ENCODE measurements at regions not wholly inside any gene's neighbourhood (a gene's known extent, or its start where the extent isn't known, plus 50 kb on each side); places are given as distances from the start of the nearest gene placed in this dataset.
"Not testable (repeated sequence)": the region's sequence is repeated elsewhere in the genome, so short reads cannot be mapped to it uniquely, and the experiment has no call there.

GRCh38 chr7:20906801-20907453 is 120.2 kb upstream of the SP8 start:
- Histone ChIP-seq H3K4me3 (ENCODE audit: low read depth, low read length) (no peak overlapping the region), H3K4me1 (ENCODE audit: control insufficient read depth, insufficient read depth, low read length) (peaks cover 3% of the 10 kb centered on the region), H3K9ac (ENCODE audit: low read depth, low read length) (no peak overlapping the region), H3K36me3 (ENCODE audit: control insufficient read depth, insufficient read depth, low read length) (no peaks in the 10 kb centered on the region), H3K9me3 (ENCODE audit: control insufficient read depth, insufficient read depth, low read length) (no peaks in the 10 kb centered on the region), H3K27me3 (ENCODE audit: control insufficient read depth, insufficient read depth, low read length) (no peaks in the 10 kb centered on the region)

GRCh38 chr7:20911081-20911480 is 124.4 kb upstream of the SP8 start:
- H3K27me3 ChIP-seq (ENCODE audit: control insufficient read depth, insufficient read depth, low read length): no peaks in the 10 kb centered on the region
- no peaks in the 10 kb centered on the region for H3K9me3 ChIP-seq (ENCODE audit: control insufficient read depth, insufficient read depth, low read length)
- peaks cover 3% of the 10 kb centered on the region for H3K4me1 ChIP-seq (ENCODE audit: control insufficient read depth, insufficient read depth, low read length)
- H3K36me3 ChIP-seq (ENCODE audit: control insufficient read depth, insufficient read depth, low read length): no peaks in the 10 kb centered on the region
- H3K4me3 ChIP-seq (ENCODE audit: low read depth, low read length): no peak overlapping the region
- H3K9ac ChIP-seq (ENCODE audit: low read depth, low read length): no peak overlapping the region

GRCh38 chr7:20913853-20914252 is 127.2 kb upstream of the SP8 start:
- H3K4me3 ChIP-seq (ENCODE audit: low read depth, low read length): no peak overlapping the region
- H3K27me3 ChIP-seq (ENCODE audit: control insufficient read depth, insufficient read depth, low read length): no peaks in the 10 kb centered on the region
- no peaks in the 10 kb centered on the region for H3K36me3 ChIP-seq (ENCODE audit: control insufficient read depth, insufficient read depth, low read length)
- no peaks in the 10 kb centered on the region for H3K4me1 ChIP-seq (ENCODE audit: control insufficient read depth, insufficient read depth, low read length)
- no peak overlapping the region for H3K9ac ChIP-seq (ENCODE audit: low read depth, low read length)
- no peaks in the 10 kb centered on the region for H3K9me3 ChIP-seq (ENCODE audit: control insufficient read depth, insufficient read depth, low read length)

GRCh38 chr7:20916311-20916710 is 129.6 kb upstream of the SP8 start:
- Histone ChIP-seq H3K9me3 (ENCODE audit: control insufficient read depth, insufficient read depth, low read length) (no peaks in the 10 kb centered on the region), H3K4me1 (ENCODE audit: control insufficient read depth, insufficient read depth, low read length) (no peaks in the 10 kb centered on the region), H3K4me3 (ENCODE audit: low read depth, low read length) (no peak overlapping the region), H3K9ac (ENCODE audit: low read depth, low read length) (no peak overlapping the region), H3K36me3 (ENCODE audit: control insufficient read depth, insufficient read depth, low read length) (no peaks in the 10 kb centered on the region), H3K27me3 (ENCODE audit: control insufficient read depth, insufficient read depth, low read length) (no peaks in the 10 kb centered on the region)

GRCh38 chr7:20917603-20918002 is 130.9 kb upstream of the SP8 start:
- Histone ChIP-seq H3K9me3 (ENCODE audit: control insufficient read depth, insufficient read depth, low read length) (no peaks in the 10 kb centered on the region), H3K9ac (ENCODE audit: low read depth, low read length) (no peak overlapping the region), H3K36me3 (ENCODE audit: control insufficient read depth, insufficient read depth, low read length) (no peaks in the 10 kb centered on the region), H3K4me3 (ENCODE audit: low read depth, low read length) (no peak overlapping the region), H3K27me3 (ENCODE audit: control insufficient read depth, insufficient read depth, low read length) (no peaks in the 10 kb centered on the region), H3K4me1 (ENCODE audit: control insufficient read depth, insufficient read depth, low read length) (no peaks in the 10 kb centered on the region)

DNA sequence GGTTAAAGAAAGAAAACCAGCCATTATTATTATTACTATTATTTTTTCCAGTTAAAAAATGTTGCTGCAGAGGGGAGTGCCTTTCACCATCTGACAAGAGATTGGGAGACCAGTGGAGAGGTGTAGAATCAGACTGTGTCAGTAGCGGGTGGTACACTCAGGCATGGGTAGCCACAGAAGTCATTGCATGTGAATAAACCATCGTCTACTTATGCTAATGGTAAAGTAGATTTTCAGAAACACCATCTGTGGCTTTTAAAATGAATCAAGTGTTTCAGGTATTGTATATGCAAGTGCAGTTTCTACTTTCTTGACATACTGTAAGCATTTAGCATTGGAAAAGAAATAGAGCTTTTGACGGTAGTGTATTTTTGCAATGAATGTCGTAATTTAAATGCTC is 131.5 kb upstream of the SP8 start:
- Histone ChIP-seq H3K36me3 (ENCODE audit: control insufficient read depth, insufficient read depth, low read length) (no peaks in the 10 kb centered on the region), H3K4me1 (ENCODE audit: control insufficient read depth, insufficient read depth, low read length) (no peaks in the 10 kb centered on the region), H3K9ac (ENCODE audit: low read depth, low read length) (no peak overlapping the region), H3K9me3 (ENCODE audit: control insufficient read depth, insufficient read depth, low read length) (no peaks in the 10 kb centered on the region), H3K4me3 (ENCODE audit: low read depth, low read length) (no peak overlapping the region), H3K27me3 (ENCODE audit: control insufficient read depth, insufficient read depth, low read length) (no peaks in the 10 kb centered on the region)

GRCh38 chr7:20927178-20927577 is 140.5 kb upstream of the SP8 start:
- not testable (repeated sequence) for H3K9ac ChIP-seq (ENCODE audit: low read depth, low read length); H3K9me3 ChIP-seq (ENCODE audit: control insufficient read depth, insufficient read depth, low read length); H3K4me3 ChIP-seq (ENCODE audit: low read depth, low read length); H3K4me1 ChIP-seq (ENCODE audit: control insufficient read depth, insufficient read depth, low read length); H3K36me3 ChIP-seq (ENCODE audit: control insufficient read depth, insufficient read depth, low read length); H3K27me3 ChIP-seq (ENCODE audit: control insufficient read depth, insufficient read depth, low read length)

DNA sequence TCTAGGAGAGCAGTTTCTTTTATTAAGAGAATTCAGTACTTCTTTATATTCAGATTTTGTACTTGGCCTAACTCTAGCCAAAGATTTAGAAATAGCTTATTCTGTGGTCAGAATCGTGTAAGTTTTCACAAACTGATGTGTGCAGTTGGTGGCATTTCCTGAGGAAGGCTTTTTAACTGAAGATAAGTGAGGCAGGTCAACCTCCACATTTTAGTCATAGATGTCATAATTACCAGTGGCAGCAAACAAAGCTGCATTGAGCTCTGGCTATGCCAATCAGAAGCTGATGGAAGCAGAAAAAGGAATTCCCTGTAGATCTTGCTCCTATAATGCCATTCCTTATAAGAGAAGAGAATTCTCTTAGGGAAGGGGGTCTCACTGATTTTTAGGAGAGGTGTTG is 141.3 kb upstream of the SP8 start:
- Histone ChIP-seq H3K27me3 (ENCODE audit: control insufficient read depth, insufficient read depth, low read length) (no peaks in the 10 kb centered on the region), H3K4me1 (ENCODE audit: control insufficient read depth, insufficient read depth, low read length) (no peaks in the 10 kb centered on the region), H3K36me3 (ENCODE audit: control insufficient read depth, insufficient read depth, low read length) (no peaks in the 10 kb centered on the region), H3K9ac (ENCODE audit: low read depth, low read length) (no peak overlapping the region), H3K9me3 (ENCODE audit: control insufficient read depth, insufficient read depth, low read length) (no peaks in the 10 kb centered on the region), H3K4me3 (ENCODE audit: low read depth, low read length) (no peak overlapping the region)

- Histone ChIP-seq H3K9ac (ENCODE audit: low read depth, low read length) (no peak overlapping the region), H3K36me3 (ENCODE audit: control insufficient read depth, insufficient read depth, low read length) (no peaks in the 10 kb centered on the region), H3K4me3 (ENCODE audit: low read depth, low read length) (no peak overlapping the region), H3K4me1 (ENCODE audit: control insufficient read depth, insufficient read depth, low read length) (no peaks in the 10 kb centered on the region), H3K9me3 (ENCODE audit: control insufficient read depth, insufficient read depth, low read length) (no peaks in the 10 kb centered on the region), H3K27me3 (ENCODE audit: control insufficient read depth, insufficient read depth, low read length) (no peaks in the 10 kb centered on the region)
These were observed 142.5 kb upstream of the SP8 start for GRCh38 chr7:20929199-20929598.

GRCh38 chr7:20931739-20932138 is 145.1 kb upstream of the SP8 start:
- H3K4me1 ChIP-seq (ENCODE audit: control insufficient read depth, insufficient read depth, low read length): no peaks in the 10 kb centered on the region
- H3K9me3 ChIP-seq (ENCODE audit: control insufficient read depth, insufficient read depth, low read length): no peaks in the 10 kb centered on the region
- H3K36me3 ChIP-seq (ENCODE audit: control insufficient read depth, insufficient read depth, low read length): no peaks in the 10 kb centered on the region
- H3K9ac ChIP-seq (ENCODE audit: low read depth, low read length): no peak overlapping the region
- no peaks in the 10 kb centered on the region for H3K27me3 ChIP-seq (ENCODE audit: control insufficient read depth, insufficient read depth, low read length)
- no peak overlapping the region for H3K4me3 ChIP-seq (ENCODE audit: low read depth, low read length)

- H3K36me3 ChIP-seq (ENCODE audit: control insufficient read depth, insufficient read depth, low read length): no peaks in the 10 kb centered on the region
- H3K27me3 ChIP-seq (ENCODE audit: control insufficient read depth, insufficient read depth, low read length): no peaks in the 10 kb centered on the region
- no peak overlapping the region for H3K4me3 ChIP-seq (ENCODE audit: low read depth, low read length)
- H3K4me1 ChIP-seq (ENCODE audit: control insufficient read depth, insufficient read depth, low read length): no peaks in the 10 kb centered on the region
- H3K9me3 ChIP-seq (ENCODE audit: control insufficient read depth, insufficient read depth, low read length): no peaks in the 10 kb centered on the region
- H3K9ac ChIP-seq (ENCODE audit: low read depth, low read length): no peak overlapping the region
These were observed 146.3 kb upstream of the SP8 start for GRCh38 chr7:20932785-20933527.

GRCh38 chr7:20945451-20945850 is 158.8 kb upstream of the SP8 start:
- Histone ChIP-seq H3K9me3 (ENCODE audit: control insufficient read depth, insufficient read depth, low read length) (no peaks in the 10 kb centered on the region), H3K9ac (ENCODE audit: low read depth, low read length) (no peak overlapping the region), H3K4me3 (ENCODE audit: low read depth, low read length) (no peak overlapping the region), H3K36me3 (ENCODE audit: control insufficient read depth, insufficient read depth, low read length) (no peaks in the 10 kb centered on the region), H3K27me3 (ENCODE audit: control insufficient read depth, insufficient read depth, low read length) (no peaks in the 10 kb centered on the region), H3K4me1 (ENCODE audit: control insufficient read depth, insufficient read depth, low read length) (no peaks in the 10 kb centered on the region)
